ENCODE measurements at regions not wholly inside any gene's neighbourhood (a gene's known extent, or its start where the extent isn't known, plus 50 kb on each side); places are given as distances from the start of the nearest gene placed in this dataset.

DNA sequence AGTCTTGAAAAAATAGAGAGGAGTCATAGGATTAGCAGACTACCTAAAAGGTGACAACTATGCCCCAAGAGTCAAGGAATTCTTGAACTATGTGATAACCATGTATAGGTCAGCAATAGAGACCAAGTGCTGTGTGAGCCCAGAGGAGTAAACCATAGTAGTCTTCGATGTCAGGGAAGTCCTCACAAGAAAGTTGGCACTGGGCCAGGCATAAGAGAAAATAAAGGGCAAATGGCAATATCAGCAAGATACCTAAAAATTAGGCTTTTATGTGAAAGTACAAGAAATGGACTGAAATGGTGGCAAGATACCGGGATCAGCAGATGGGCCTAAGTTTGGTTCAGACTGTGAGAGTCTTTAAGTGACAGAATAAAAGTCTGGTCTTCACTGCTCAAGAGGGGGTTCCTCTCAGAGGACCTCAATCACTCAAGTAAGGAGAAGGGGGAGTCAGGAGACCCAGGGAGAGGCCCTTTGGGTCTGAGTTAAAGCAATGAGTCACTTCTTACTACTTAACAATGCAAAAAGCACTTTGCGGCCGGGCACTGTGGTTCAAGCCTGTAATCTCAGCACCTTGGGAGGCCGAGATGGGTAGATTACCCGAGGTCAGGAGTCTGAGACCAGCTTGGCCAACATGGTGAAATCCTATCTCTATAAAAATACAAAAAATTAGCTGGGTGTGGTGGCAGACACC is 95.0 kb downstream of the TEX35 start:
- TF ChIP-seq, protein P1, sequence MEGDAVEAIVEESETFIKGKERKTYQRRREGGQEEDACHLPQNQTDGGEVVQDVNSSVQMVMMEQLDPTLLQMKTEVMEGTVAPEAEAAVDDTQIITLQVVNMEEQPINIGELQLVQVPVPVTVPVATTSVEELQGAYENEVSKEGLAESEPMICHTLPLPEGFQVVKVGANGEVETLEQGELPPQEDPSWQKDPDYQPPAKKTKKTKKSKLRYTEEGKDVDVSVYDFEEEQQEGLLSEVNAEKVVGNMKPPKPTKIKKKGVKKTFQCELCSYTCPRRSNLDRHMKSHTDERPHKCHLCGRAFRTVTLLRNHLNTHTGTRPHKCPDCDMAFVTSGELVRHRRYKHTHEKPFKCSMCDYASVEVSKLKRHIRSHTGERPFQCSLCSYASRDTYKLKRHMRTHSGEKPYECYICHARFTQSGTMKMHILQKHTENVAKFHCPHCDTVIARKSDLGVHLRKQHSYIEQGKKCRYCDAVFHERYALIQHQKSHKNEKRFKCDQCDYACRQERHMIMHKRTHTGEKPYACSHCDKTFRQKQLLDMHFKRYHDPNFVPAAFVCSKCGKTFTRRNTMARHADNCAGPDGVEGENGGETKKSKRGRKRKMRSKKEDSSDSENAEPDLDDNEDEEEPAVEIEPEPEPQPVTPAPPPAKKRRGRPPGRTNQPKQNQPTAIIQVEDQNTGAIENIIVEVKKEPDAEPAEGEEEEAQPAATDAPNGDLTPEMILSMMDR (IDR thresholded peaks at IDR 0.05) = no peak
- TF ChIP-seq POLR2A (IDR thresholded peaks at IDR 0.05) = no peak
